Activated CD4-positive, alpha-beta memory T cell treated with anti-CD3 and anti-CD28 coated beads for 36 hours (primary cell): ENCODE measurements at regions not wholly inside any gene's neighbourhood (a gene's known extent, or its start where the extent isn't known, plus 50 kb on each side); places are given as distances from the start of the nearest gene placed in this dataset.
"Not testable (repeated sequence)": the region's sequence is repeated elsewhere in the genome, so short reads cannot be mapped to it uniquely, and the experiment has no call there.

Experiments
- CTCF ChIA-PET: fragments of 350-600 bp; sonication (Branson Sonifier 250); formaldehyde crosslinking; loops from one replicate; lab custom pipeline; 2021; ENCODE audit warnings: antibody characterized with exemption, inconsistent platforms; lab: Charles Lee
- POLR2A ChIA-PET: fragments of 350-600 bp; sonication (Branson Sonifier 250); formaldehyde crosslinking; loops from one replicate; lab custom pipeline; 2021; ENCODE audit warnings: antibody characterized with exemption; lab: Charles Lee
- DNase-seq: peaks from one replicate; pipeline ENCODE4 v3.0.0-alpha.2; 2020
- H3K27ac Mint-ChIP-seq: one replicate; pipeline ENCODE4 v1.8.0; 2021; ENCODE audit warnings: mixed read lengths
- H3K27me3 Mint-ChIP-seq: one replicate; pipeline ENCODE4 v1.8.0; 2021; ENCODE audit warnings: mixed read lengths
- H3K36me3 Mint-ChIP-seq: one replicate; pipeline ENCODE4 v1.8.0; 2021; ENCODE audit warnings: mixed read lengths
- H3K4me1 Mint-ChIP-seq: one replicate; pipeline ENCODE4 v1.8.0; 2021; ENCODE audit warnings: low read depth, mixed read lengths
- H3K4me3 Mint-ChIP-seq: one replicate; pipeline ENCODE4 v1.8.0; 2021; ENCODE audit warnings: mild to moderate bottlenecking, mixed read lengths
- H3K9me3 Mint-ChIP-seq: one replicate; pipeline ENCODE4 v1.8.0; 2021; ENCODE audit warnings: mixed read lengths
- intact Hi-C: fragments of 100-400 bp; cut with micrococcal nuclease; formaldehyde crosslinking; loops from one replicate; pipeline ENCODE4 v1.15.1; 2023

DNA sequence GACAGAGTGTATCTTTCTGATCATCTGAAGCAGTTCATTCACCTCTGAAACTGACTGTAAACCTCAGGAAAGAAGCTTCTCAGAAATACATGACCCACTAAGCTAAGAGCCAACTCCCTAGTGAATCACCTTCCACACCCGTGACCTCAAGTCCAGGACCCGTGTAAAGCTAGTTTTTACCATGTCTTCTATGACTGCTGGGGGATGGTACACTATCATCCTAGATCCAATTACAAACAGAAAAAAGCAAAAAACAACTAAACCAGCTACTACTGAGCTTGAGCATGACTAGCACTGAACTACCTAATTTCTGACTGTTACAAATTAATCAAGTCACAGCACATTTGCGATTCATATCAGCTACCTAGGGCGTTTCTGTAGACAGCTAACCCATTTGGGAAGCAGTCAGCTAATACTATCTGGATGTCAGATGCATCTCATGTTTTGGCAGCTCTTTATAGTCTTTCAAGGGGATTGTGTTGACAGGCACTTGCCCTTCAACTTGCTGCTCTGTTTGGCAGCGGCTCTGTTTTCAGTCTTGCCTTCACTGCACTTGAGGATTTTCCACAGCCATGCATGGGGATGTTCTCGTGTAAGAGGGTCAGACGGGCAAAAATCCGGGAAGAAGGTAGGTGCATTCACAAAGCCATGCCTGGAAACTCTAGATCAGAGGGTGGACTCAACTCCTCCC is 350.3 kb downstream of the ANAPC1 start:
- H3K36me3 Mint-ChIP-seq, H3K9me3 Mint-ChIP-seq, POLR2A ChIA-PET, CTCF ChIA-PET, intact Hi-C loops, DNase-seq: not testable (repeated sequence)
- Mint-ChIP-seq H3K4me3 (peak overlapping the region; percentile 52), H3K27me3 (peaks cover 17% of the 10 kb centered on the region), H3K4me1 (peaks cover 37% of the 10 kb centered on the region), H3K27ac (peak overlapping the region; percentile 85)

DNA sequence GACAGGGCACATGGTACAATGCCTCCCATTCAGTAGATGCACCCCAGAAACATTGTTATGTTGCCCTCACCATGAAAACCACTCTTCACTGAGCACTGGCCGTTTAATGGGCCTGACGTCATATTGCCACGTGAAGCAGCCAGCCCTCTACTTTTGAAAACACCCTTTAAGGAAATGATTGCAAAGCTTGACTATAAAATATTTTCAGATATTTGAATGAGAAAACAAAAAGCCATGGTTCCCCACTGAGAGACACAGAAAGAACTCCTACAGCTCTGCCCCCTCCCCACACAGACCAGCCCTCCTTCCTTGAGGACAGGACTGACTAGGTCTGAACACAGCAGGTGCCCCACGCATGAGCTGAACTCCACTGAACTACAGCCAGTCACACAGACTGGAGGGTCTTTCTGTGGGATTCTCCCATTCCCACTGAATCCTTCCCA is 349.1 kb downstream of the ANAPC1 start:
- POLR2A ChIA-PET, result interaction anchor here (1.6 kb wide), 1 partner anchor 415 kb away, joined by 3 read pairs; the partner anchor contains the start of gene BCL2L11
- Mint-ChIP-seq H3K4me1 (peaks cover 34% of the 10 kb centered on the region), H3K36me3 (peaks cover 4% of the 10 kb centered on the region), H3K4me3 (no peak overlapping the region), H3K27ac (peak overlapping the region; percentile 77), H3K9me3 (no peaks in the 10 kb centered on the region), H3K27me3 (peaks cover 17% of the 10 kb centered on the region)
- CTCF ChIA-PET, result no interaction called here
- peak; percentile 34 for DNase-seq
- intact Hi-C loops, result no loop called here

DNA sequence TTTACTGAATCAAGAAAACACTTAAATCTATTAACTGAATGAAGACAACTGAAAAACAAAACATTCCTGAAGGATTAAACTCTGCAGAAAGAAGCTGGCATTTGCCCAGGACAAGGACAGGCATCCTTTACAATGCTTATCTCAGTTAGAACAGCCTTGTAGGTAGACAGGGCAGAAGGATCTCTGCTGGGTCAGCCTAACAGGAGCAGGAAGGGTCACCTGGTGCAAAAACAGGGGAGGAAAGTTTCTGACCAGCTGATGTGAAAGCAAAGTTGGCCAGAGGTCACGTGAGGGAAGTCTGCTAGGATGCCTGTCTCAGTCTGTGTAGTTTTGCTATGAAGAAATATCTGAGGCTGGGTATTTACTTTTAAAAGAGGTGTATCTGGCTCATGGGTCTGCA is 348.6 kb downstream of the ANAPC1 start:
- intact Hi-C loops, result no loop called here
- Mint-ChIP-seq H3K27me3 (peaks cover 17% of the 10 kb centered on the region), H3K27ac (no peak overlapping the region), H3K36me3 (peaks cover 4% of the 10 kb centered on the region), H3K9me3 (no peaks in the 10 kb centered on the region), H3K4me1 (peaks cover 31% of the 10 kb centered on the region), H3K4me3 (no peak overlapping the region)
- POLR2A ChIA-PET, result interaction anchor here (1.6 kb wide), 1 partner anchor 415 kb away, joined by 3 read pairs; the partner anchor contains the start of gene BCL2L11
- CTCF ChIA-PET, result no interaction called here
- DNase-seq, result no peak

DNA sequence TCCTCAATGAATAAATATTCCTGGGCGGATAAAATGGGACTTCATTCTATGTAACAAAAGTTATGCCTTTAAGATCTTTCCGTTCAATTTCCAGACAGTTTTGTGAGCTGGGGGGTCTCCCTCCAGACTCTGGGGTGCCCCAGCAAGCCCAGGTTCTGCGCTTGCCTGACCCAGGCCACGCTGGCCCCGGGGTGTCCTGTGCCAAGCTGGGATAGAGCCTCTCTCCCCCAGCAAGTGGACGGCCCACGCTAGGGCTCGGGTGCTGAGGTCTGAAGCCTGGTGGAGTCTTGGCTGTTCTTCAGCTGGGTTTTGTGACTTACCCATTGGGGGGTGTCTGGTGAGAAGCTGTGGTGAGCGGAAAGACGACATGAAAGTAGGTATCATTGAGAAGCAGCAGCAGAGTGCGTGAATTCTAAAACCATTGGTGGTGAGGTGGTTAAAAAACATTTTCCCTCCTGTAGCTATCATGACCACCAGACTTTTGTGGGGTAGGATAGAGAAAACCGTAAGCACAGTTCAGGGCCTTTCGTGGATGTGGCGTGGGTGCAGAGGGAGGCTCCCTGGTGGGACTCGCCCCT is 346.8 kb downstream of the ANAPC1 start:
- ChIA-PET POLR2A (no interaction called here), CTCF (no interaction called here)
- Mint-ChIP-seq H3K36me3 (peaks cover 4% of the 10 kb centered on the region), H3K4me3 (no peak overlapping the region), H3K27ac (no peak overlapping the region), H3K27me3 (peaks cover 17% of the 10 kb centered on the region), H3K9me3 (no peaks in the 10 kb centered on the region), H3K4me1 (peaks cover 32% of the 10 kb centered on the region)
- no peak for DNase-seq
- intact Hi-C loops, result no loop called here

DNA sequence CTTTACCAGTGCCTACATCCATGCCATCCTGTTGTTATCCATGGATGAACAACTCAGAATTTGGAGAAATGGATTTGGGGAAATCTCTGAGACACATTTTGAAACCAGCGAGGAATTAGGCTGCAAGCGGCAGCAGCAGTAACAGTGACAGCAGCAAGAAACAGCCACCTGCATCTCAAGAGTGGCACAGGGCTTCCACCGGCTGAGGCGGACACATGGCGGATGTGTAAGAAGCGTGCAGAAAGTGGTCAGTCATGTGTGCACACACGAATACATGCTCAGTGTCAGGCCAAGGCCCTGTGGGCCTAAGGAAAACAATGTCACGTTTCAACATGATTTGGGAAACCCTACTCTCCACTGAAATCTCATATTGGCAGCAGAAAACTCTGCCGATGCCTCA is 344.0 kb downstream of the ANAPC1 start:
- H3K36me3 Mint-ChIP-seq, POLR2A ChIA-PET, CTCF ChIA-PET, H3K9me3 Mint-ChIP-seq, intact Hi-C loops, H3K4me3 Mint-ChIP-seq, DNase-seq, H3K27ac Mint-ChIP-seq: not testable (repeated sequence)
- Mint-ChIP-seq H3K4me1 (peaks cover 14% of the 10 kb centered on the region), H3K27me3 (peaks cover 17% of the 10 kb centered on the region)

DNA sequence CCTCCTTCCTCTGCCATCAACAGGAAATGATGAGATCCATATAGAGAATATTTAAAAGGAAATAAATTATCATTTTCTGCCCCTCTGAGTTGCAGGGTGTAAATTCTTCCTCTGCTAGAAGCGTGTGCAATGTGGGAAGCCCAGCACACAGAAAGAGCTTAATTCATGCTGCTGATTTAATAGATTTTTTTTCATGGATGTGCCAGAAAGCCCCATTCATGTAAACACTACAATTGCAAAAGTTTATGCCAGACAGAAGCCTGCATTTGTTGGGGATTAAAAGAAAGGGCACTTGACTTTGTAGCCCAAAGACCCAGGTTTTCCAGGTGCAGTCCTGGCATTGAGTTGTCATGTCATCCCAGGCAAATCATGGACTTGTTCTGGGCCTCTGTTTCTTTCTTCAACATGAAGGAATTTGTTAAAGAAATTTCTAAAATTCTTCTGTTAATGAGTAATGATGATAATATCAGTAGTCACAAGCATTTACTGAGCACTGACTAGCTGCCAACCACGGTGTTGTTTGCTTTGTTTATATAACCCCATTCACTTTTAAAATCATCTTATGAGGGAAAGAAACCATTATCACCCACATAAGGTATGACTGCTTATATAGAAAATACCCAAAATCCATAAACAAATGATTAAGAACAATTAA is 341.7 kb downstream of the ANAPC1 start:
- DNase-seq, intact Hi-C loops, H3K4me3 Mint-ChIP-seq, CTCF ChIA-PET, H3K27me3 Mint-ChIP-seq, POLR2A ChIA-PET, H3K27ac Mint-ChIP-seq, H3K9me3 Mint-ChIP-seq, H3K36me3 Mint-ChIP-seq: not testable (repeated sequence)
- peaks cover 11% of the 10 kb centered on the region for H3K4me1 Mint-ChIP-seq

DNA sequence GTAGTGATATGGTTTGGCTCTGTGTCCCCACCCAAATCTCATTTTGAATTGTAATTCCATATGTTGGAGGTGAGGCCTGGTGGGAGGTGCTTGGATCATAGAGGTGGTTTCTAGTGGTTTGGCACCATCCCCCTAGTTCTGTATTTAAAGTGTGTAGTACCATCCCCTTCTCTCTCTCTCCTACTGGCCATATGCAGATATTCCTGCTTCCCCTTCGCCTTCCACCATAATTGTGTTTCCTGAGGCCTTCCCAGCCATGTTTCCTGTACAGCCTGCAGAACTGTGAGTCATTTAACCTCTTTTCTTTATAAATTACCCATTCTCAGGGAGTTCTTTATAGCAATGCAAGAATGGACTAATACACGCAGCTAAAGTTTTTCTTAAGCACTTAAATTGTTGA is 340.0 kb downstream of the ANAPC1 start:
- peaks cover 19% of the 10 kb centered on the region for H3K4me1 Mint-ChIP-seq
- DNase-seq, H3K4me3 Mint-ChIP-seq, H3K9me3 Mint-ChIP-seq, H3K27me3 Mint-ChIP-seq, H3K27ac Mint-ChIP-seq, CTCF ChIA-PET, POLR2A ChIA-PET, H3K36me3 Mint-ChIP-seq, intact Hi-C loops: not testable (repeated sequence)

DNA sequence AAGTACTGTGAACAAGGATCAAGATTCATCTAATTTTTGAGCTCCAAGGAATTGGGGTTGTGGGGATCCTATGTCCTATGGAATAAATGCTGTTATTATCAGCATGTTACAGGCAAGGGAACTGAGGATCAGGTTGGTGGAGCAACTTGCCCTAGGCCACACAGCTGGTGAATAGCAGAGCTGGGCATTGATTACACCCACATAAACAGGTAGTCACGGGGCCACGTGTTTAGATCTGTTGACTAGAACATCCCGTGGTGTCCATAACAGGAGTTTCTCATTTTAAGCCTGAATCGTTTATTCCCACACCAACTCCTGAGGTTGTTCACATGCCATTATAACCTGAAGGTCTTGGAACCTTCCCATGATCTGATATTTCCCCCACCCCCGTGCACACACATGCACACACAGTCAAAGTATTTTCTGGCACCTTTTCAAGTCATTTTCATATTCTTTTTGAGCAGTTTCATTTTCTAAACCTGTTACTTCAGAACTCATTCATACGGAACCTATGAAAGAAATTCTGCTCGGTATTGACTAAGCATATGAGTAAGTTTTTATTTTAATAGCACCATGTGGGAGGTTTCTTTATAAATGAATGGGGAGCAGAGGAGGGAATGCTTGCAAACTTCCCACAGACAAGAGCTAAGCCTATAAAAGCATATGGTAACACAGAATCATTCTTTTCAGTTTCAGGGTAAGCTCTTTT is 338.1 kb downstream of the ANAPC1 start:
- POLR2A ChIA-PET, result not testable (repeated sequence)

DNA sequence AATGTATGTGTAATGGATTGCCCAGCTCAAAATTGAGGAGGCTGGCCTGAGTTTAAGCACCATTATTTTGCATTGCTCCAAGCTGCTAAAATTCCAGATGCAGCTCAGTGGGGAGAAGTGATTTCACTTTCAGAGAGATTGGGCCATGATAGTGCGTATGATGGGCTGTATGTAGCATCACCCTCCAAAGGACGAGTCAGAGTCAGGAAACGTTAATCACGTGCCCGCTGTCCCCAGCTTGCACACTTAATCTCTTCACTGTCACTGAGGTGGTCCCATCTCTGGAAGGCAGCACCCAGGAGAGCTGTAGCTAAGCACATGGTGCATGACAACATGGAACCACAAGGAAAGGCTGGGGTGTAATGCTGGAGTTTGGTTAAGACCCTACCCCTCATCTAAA is 337.4 kb downstream of the ANAPC1 start:
- H3K36me3 Mint-ChIP-seq, H3K4me3 Mint-ChIP-seq, H3K27ac Mint-ChIP-seq, H3K27me3 Mint-ChIP-seq, intact Hi-C loops, CTCF ChIA-PET, H3K9me3 Mint-ChIP-seq, POLR2A ChIA-PET: not testable (repeated sequence)
- peak; percentile 49 for DNase-seq
- peaks cover 22% of the 10 kb centered on the region for H3K4me1 Mint-ChIP-seq

More for the DNA sequence above, 338.1 kb downstream of the ANAPC1 start:
- peak; percentile 36 for DNase-seq
- CTCF ChIA-PET, intact Hi-C loops, H3K36me3 Mint-ChIP-seq, H3K27ac Mint-ChIP-seq, H3K4me3 Mint-ChIP-seq, H3K9me3 Mint-ChIP-seq, H3K27me3 Mint-ChIP-seq: not testable (repeated sequence)
- H3K4me1 Mint-ChIP-seq, result peaks cover 22% of the 10 kb centered on the region

DNA sequence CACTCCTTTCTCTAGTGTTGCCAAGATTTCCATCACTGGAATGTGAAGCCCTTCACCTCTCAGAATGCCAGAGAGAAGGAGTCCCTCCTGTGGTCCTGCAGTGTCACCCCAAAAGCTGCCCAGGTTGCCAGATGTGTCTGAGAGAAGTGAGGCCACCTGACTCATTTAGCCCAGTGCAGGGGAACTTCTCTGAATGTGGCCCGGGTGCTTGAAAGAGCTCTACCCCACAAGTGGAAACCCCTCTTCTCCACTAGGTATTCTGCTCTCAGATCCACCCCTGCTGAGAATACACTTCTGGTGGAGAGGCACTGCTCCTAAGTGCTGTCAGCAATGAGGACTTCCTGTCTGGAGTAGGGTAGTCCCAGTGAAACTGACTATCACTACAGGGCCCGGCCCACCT is 334.8 kb downstream of the ANAPC1 start:
- H3K36me3 Mint-ChIP-seq, CTCF ChIA-PET, H3K27me3 Mint-ChIP-seq, H3K4me3 Mint-ChIP-seq, H3K9me3 Mint-ChIP-seq, POLR2A ChIA-PET, intact Hi-C loops, H3K27ac Mint-ChIP-seq, DNase-seq: not testable (repeated sequence)
- H3K4me1 Mint-ChIP-seq, result peaks cover 19% of the 10 kb centered on the region

DNA sequence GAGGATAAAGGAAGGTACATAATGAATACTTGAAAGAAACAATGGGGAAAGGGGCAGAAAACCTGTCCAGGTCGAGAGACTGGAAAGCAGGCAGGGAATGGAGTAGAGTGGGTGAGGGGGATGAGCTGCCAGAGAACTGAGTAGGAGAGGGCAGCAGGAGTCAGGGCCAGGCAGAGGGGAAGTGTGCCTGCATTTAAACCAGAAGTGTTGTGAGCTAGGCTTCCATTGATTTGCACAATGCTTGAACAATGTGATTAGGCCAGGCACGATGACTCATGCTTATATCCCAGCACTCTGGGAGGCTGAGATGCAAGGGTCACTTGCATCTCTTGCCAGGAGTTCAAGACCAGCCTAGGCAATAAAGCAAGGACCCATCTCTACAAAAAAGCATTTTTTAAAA is 332.6 kb downstream of the ANAPC1 start:
- H3K4me3 Mint-ChIP-seq, H3K27me3 Mint-ChIP-seq, H3K9me3 Mint-ChIP-seq, CTCF ChIA-PET, POLR2A ChIA-PET, H3K36me3 Mint-ChIP-seq, intact Hi-C loops, H3K27ac Mint-ChIP-seq, DNase-seq: not testable (repeated sequence)
- H3K4me1 Mint-ChIP-seq, result peaks cover 17% of the 10 kb centered on the region

DNA sequence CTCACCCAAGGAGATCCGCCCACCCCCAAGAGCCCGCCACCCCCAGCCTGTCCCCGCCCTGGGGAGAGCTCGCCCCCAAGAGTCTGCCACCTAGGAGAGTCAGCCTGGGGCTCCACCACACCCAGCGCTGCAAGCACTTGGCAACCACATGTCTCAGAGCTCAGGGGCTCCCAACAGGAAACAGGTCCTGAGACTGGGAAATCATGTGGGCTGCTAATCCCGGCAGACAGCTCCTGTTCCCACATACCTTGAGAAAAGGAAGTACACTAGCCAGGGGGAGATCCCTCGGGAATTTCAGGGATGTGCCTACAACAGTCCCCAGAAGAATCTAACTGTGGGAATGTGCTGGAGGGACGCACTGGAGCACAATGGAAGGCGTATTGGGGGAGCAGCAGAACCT is 331.4 kb downstream of the ANAPC1 start:
- intact Hi-C loops, POLR2A ChIA-PET, DNase-seq, H3K27ac Mint-ChIP-seq, H3K9me3 Mint-ChIP-seq, CTCF ChIA-PET, H3K36me3 Mint-ChIP-seq, H3K4me1 Mint-ChIP-seq, H3K4me3 Mint-ChIP-seq, H3K27me3 Mint-ChIP-seq: not testable (repeated sequence)
